ENCODE measurements at regions not wholly inside any gene's neighbourhood (a gene's known extent, or its start where the extent isn't known, plus 50 kb on each side); places are given as distances from the start of the nearest gene placed in this dataset.

GRCh38 chr5:3342271-3343100 is 253.1 kb upstream of the IRX1 start:
- intact Hi-C loops (cut with DNase I; ENCODE audit: low total_unique reads), result no loop called here
- no peak for DNase-seq (ENCODE audit: low spot score in 2 of 2)
- no peak for TF ChIP-seq POLR2A (IDR thresholded peaks at IDR 0.05)
- no peak for TF ChIP-seq CTCF (IDR thresholded peaks at IDR 0.05)
- WGBS, 2 donors, result 94% methylated on average over 18 of the region's 18 CpGs
- no peak overlapping the region for H3K4me3 ChIP-seq (ENCODE audit: low read depth, poor library complexity, severe bottlenecking)

GRCh38 chr5:3341446-3342240 is 254.0 kb upstream of the IRX1 start:
- intact Hi-C loops (cut with DNase I; ENCODE audit: low total_unique reads), result no loop called here
- no peak overlapping the region for H3K4me3 ChIP-seq (ENCODE audit: low read depth, poor library complexity, severe bottlenecking)
- 83 to 86% methylated on average over 15 of the region's 15 CpGs for WGBS, 2 donors
- no peak for DNase-seq (ENCODE audit: low spot score in 2 of 2)
- TF ChIP-seq POLR2A (IDR thresholded peaks at IDR 0.05) (no peak), CTCF (IDR thresholded peaks at IDR 0.05) (no peak)

- H3K4me3 ChIP-seq (ENCODE audit: low read depth, poor library complexity, severe bottlenecking), result no peak overlapping the region
- TF ChIP-seq POLR2A (IDR thresholded peaks at IDR 0.05), result no peak
- no peak for TF ChIP-seq CTCF (IDR thresholded peaks at IDR 0.05)
- no peak for DNase-seq (ENCODE audit: low spot score in 2 of 2)
- intact Hi-C loops (cut with DNase I; ENCODE audit: low total_unique reads), result no loop called here
- WGBS, 2 donors, result 87 to 88% methylated on average over 12 of the region's 12 CpGs
Measured at GRCh38 chr5:3340471-3340870, 255.2 kb upstream of the IRX1 start.

- DNase-seq (ENCODE audit: low spot score in 2 of 2), result no peak
- intact Hi-C loops (cut with DNase I; ENCODE audit: low total_unique reads), result no loop called here
- WGBS, 2 donors, result 63 to 85% methylated on average over 5 to 10 of the region's 10 CpGs
- TF ChIP-seq POLR2A (IDR thresholded peaks at IDR 0.05) (no peak), CTCF (IDR thresholded peaks at IDR 0.05) (no peak)
- H3K4me3 ChIP-seq (ENCODE audit: low read depth, poor library complexity, severe bottlenecking), result no peak overlapping the region
Measured at GRCh38 chr5:3339798-3340115, 255.9 kb upstream of the IRX1 start.

- TF ChIP-seq POLR2A (IDR thresholded peaks at IDR 0.05) (no peak), CTCF (IDR thresholded peaks at IDR 0.05) (no peak)
- no peak overlapping the region for H3K4me3 ChIP-seq (ENCODE audit: low read depth, poor library complexity, severe bottlenecking)
- no peak for DNase-seq (ENCODE audit: low spot score in 2 of 2)
- intact Hi-C loops (cut with DNase I; ENCODE audit: low total_unique reads), result no loop called here
- 64 to 67% methylated on average over 23 of the region's 23 CpGs for WGBS, 2 donors
Measured at GRCh38 chr5:3339092-3339797, 256.4 kb upstream of the IRX1 start.

Data from lower leg skin (tissue), 4 donors.